WTC11 (cell line): ENCODE measurements at regions not wholly inside any gene's neighbourhood (a gene's known extent, or its start where the extent isn't known, plus 50 kb on each side); places are given as distances from the start of the nearest gene placed in this dataset.
A peak's percentile ranks its signal among the peaks of the same experiment; 100 is the strongest.

Source experiments
- ATAC-seq: fragments of 200-7000 bp; cut with Tn5 transposase; 2 replicates; pipeline ENCODE4 v1.10.0; 2021; ENCODE audit warnings: mild to moderate bottlenecking, moderate library complexity
- CTCF ChIA-PET: fragments of 300-600 bp; sonication (Branson Sonifier 250); formaldehyde crosslinking; loops from one replicate; lab custom pipeline; 2021; ENCODE audit warnings: antibody characterized with exemption; lab: Charles Lee
- POLR2A ChIA-PET: fragments of 350-600 bp; sonication (Branson Sonifier 250); formaldehyde crosslinking; loops from one replicate; lab custom pipeline; 2021; ENCODE audit warnings: antibody characterized with exemption; lab: Charles Lee
- DNase-seq: peaks from one replicate; pipeline ENCODE4 v3.0.0; 2021; ENCODE audit warnings: low spot score
- H3K27ac Mint-ChIP-seq: 2 replicates; pipeline ENCODE4 v1.8.0; 2021; ENCODE audit warnings: mixed read lengths
- H3K27me3 Mint-ChIP-seq: 2 replicates; pipeline ENCODE4 v1.8.0; 2021; ENCODE audit warnings: low read depth, mild to moderate bottlenecking, moderate library complexity, mixed read lengths
- H3K36me3 Mint-ChIP-seq: 2 replicates; pipeline ENCODE4 v1.8.0; 2021; ENCODE audit warnings: mixed read lengths
- H3K4me1 Mint-ChIP-seq: 2 replicates; pipeline ENCODE4 v1.8.0; 2022; ENCODE audit warnings: mixed read lengths
- H3K4me3 Mint-ChIP-seq: 2 replicates; pipeline ENCODE4 v1.8.0; 2021; ENCODE audit warnings: mild to moderate bottlenecking, moderate library complexity, mixed read lengths
- H3K9me3 Mint-ChIP-seq: 2 replicates; pipeline ENCODE4 v1.8.0; 2021; ENCODE audit warnings: mixed read lengths
- KAT7 ChIP-seq: sonication (generic); formaldehyde crosslinking; IDR thresholded peaks from 2 replicates; pipeline ENCODE4 v1.8.1; 2023; ENCODE audit warnings: missing genetic modification reagents, mild to moderate bottlenecking, borderline replicate concordance
- PRRX2 ChIP-seq: fragments of 250-450 bp; sonication (Bioruptor Pico); IDR thresholded peaks from 2 replicates; pipeline ENCODE4 v1.8.0; 2021; ENCODE audit warnings: mild to moderate bottlenecking
- SP1 ChIP-seq: sonication (generic); formaldehyde crosslinking; conservative IDR thresholded peaks from 2 replicates; pipeline ENCODE4 v1.8.1; 2022; ENCODE audit warnings: missing genetic modification reagents
- ZNF219 ChIP-seq: sonication (generic); formaldehyde crosslinking; IDR thresholded peaks from 2 replicates; pipeline ENCODE4 v1.8.0; 2023; ENCODE audit warnings: missing genetic modification reagents, mild to moderate bottlenecking, borderline replicate concordance
- ZNF671 ChIP-seq: fragments of 250-450 bp; sonication (Bioruptor Pico); IDR thresholded peaks from 2 replicates; pipeline ENCODE4 v1.8.0; 2021; ENCODE audit warnings: mild to moderate bottlenecking
- TF ChIP-seq, protein P1 (sequence below): sonication (generic); formaldehyde crosslinking; IDR thresholded peaks from 2 replicates; pipeline ENCODE4 v1.8.1; 2022; ENCODE audit warnings: mild to moderate bottlenecking, moderate library complexity, missing genetic modification reagents
- TF ChIP-seq, protein P2 (sequence below): sonication (generic); formaldehyde crosslinking; IDR thresholded peaks from 2 replicates; pipeline ENCODE4 v1.8.1; 2022; ENCODE audit warnings: low read depth, mild to moderate bottlenecking, moderate library complexity, missing genetic modification reagents, borderline replicate concordance
- TF ChIP-seq, protein P3 (sequence below): fragments of 250-450 bp; sonication (Bioruptor Pico); IDR thresholded peaks from 2 replicates; pipeline ENCODE4 v1.8.0; 2021; ENCODE audit warnings: mild to moderate bottlenecking
- TF ChIP-seq, protein P4 (sequence below): sonication (generic); formaldehyde crosslinking; IDR thresholded peaks from 2 replicates; pipeline ENCODE4 v1.8.1; 2023; ENCODE audit warnings: mild to moderate bottlenecking, moderate library complexity, missing genetic modification reagents
- TF ChIP-seq, protein P5 (sequence below): fragments of 250-450 bp; sonication (Bioruptor Pico); IDR thresholded peaks from 2 replicates; pipeline ENCODE4 v1.9.0; 2021; ENCODE audit warnings: mild to moderate bottlenecking, borderline replicate concordance
- TF ChIP-seq, protein P6 (sequence below): sonication (generic); formaldehyde crosslinking; IDR thresholded peaks from 2 replicates; pipeline ENCODE4 v1.8.0; 2023; ENCODE audit warnings: missing genetic modification reagents, mild to moderate bottlenecking, borderline replicate concordance
- TF ChIP-seq, protein P7 (sequence below): sonication (generic); formaldehyde crosslinking; conservative IDR thresholded peaks from 2 replicates; pipeline ENCODE4 v1.8.1; 2023; ENCODE audit warnings: mild to moderate bottlenecking, low read depth, missing genetic modification reagents, moderate library complexity

DNA sequence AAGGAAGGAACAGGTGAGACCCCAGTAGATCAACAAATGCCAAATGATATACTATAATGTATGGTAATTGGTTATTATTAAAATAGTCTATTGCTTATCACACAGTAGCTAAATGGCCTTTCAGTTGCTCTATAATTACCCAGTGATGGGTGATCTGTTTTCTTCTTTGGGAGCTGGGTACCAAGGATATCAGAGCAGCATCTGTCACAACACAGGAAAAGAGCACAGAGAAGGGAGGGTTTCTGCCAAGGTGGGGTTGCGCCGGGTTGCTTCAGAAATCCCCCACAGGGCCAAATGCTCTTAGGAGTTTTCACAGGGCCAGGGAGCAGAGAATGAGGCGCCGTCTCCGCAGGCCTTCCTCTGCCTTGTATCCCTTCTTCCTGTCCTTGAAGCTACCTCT is 469.4 kb downstream of the INSC start:
- DNase-seq, result no peak
- ChIA-PET POLR2A (interaction anchor here (0.5 kb wide), 1 partner anchor 842 kb away, joined by 3 read pairs; no protein-coding TSS in a partner anchor), CTCF (no interaction called here)
- TF ChIP-seq, protein P1, sequence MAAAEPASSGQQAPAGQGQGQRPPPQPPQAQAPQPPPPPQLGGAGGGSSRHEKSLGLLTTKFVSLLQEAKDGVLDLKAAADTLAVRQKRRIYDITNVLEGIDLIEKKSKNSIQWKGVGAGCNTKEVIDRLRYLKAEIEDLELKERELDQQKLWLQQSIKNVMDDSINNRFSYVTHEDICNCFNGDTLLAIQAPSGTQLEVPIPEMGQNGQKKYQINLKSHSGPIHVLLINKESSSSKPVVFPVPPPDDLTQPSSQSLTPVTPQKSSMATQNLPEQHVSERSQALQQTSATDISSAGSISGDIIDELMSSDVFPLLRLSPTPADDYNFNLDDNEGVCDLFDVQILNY (CRISPR knock-in tag), result no peak
- TF ChIP-seq, protein P2, sequence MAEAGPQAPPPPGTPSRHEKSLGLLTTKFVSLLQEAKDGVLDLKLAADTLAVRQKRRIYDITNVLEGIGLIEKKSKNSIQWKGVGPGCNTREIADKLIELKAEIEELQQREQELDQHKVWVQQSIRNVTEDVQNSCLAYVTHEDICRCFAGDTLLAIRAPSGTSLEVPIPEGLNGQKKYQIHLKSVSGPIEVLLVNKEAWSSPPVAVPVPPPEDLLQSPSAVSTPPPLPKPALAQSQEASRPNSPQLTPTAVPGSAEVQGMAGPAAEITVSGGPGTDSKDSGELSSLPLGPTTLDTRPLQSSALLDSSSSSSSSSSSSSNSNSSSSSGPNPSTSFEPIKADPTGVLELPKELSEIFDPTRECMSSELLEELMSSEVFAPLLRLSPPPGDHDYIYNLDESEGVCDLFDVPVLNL (CRISPR knock-in tag), result no peak
- TF ChIP-seq SP1 (CRISPR knock-in tag) (no peak), ZNF671 (CRISPR knock-in tag) (no peak), KAT7 (CRISPR knock-in tag) (no peak), PRRX2 (CRISPR knock-in tag) (no peak), ZNF219 (CRISPR knock-in tag) (no peak)
- TF ChIP-seq, protein P3, sequence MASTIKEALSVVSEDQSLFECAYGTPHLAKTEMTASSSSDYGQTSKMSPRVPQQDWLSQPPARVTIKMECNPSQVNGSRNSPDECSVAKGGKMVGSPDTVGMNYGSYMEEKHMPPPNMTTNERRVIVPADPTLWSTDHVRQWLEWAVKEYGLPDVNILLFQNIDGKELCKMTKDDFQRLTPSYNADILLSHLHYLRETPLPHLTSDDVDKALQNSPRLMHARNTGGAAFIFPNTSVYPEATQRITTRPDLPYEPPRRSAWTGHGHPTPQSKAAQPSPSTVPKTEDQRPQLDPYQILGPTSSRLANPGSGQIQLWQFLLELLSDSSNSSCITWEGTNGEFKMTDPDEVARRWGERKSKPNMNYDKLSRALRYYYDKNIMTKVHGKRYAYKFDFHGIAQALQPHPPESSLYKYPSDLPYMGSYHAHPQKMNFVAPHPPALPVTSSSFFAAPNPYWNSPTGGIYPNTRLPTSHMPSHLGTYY (CRISPR knock-in tag), result no peak
- TF ChIP-seq, protein P4, sequence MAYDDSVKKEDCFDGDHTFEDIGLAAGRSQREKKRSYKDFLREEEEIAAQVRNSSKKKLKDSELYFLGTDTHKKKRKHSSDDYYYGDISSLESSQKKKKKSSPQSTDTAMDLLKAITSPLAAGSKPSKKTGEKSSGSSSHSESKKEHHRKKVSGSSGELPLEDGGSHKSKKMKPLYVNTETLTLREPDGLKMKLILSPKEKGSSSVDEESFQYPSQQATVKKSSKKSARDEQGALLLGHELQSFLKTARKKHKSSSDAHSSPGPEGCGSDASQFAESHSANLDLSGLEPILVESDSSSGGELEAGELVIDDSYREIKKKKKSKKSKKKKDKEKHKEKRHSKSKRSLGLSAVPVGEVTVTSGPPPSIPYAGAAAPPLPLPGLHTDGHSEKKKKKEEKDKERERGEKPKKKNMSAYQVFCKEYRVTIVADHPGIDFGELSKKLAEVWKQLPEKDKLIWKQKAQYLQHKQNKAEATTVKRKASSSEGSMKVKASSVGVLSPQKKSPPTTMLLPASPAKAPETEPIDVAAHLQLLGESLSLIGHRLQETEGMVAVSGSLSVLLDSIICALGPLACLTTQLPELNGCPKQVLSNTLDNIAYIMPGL (CRISPR knock-in tag), result no peak
- TF ChIP-seq, protein P5, sequence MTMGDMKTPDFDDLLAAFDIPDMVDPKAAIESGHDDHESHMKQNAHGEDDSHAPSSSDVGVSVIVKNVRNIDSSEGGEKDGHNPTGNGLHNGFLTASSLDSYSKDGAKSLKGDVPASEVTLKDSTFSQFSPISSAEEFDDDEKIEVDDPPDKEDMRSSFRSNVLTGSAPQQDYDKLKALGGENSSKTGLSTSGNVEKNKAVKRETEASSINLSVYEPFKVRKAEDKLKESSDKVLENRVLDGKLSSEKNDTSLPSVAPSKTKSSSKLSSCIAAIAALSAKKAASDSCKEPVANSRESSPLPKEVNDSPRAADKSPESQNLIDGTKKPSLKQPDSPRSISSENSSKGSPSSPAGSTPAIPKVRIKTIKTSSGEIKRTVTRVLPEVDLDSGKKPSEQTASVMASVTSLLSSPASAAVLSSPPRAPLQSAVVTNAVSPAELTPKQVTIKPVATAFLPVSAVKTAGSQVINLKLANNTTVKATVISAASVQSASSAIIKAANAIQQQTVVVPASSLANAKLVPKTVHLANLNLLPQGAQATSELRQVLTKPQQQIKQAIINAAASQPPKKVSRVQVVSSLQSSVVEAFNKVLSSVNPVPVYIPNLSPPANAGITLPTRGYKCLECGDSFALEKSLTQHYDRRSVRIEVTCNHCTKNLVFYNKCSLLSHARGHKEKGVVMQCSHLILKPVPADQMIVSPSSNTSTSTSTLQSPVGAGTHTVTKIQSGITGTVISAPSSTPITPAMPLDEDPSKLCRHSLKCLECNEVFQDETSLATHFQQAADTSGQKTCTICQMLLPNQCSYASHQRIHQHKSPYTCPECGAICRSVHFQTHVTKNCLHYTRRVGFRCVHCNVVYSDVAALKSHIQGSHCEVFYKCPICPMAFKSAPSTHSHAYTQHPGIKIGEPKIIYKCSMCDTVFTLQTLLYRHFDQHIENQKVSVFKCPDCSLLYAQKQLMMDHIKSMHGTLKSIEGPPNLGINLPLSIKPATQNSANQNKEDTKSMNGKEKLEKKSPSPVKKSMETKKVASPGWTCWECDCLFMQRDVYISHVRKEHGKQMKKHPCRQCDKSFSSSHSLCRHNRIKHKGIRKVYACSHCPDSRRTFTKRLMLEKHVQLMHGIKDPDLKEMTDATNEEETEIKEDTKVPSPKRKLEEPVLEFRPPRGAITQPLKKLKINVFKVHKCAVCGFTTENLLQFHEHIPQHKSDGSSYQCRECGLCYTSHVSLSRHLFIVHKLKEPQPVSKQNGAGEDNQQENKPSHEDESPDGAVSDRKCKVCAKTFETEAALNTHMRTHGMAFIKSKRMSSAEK, result no peak
- TF ChIP-seq, protein P6, sequence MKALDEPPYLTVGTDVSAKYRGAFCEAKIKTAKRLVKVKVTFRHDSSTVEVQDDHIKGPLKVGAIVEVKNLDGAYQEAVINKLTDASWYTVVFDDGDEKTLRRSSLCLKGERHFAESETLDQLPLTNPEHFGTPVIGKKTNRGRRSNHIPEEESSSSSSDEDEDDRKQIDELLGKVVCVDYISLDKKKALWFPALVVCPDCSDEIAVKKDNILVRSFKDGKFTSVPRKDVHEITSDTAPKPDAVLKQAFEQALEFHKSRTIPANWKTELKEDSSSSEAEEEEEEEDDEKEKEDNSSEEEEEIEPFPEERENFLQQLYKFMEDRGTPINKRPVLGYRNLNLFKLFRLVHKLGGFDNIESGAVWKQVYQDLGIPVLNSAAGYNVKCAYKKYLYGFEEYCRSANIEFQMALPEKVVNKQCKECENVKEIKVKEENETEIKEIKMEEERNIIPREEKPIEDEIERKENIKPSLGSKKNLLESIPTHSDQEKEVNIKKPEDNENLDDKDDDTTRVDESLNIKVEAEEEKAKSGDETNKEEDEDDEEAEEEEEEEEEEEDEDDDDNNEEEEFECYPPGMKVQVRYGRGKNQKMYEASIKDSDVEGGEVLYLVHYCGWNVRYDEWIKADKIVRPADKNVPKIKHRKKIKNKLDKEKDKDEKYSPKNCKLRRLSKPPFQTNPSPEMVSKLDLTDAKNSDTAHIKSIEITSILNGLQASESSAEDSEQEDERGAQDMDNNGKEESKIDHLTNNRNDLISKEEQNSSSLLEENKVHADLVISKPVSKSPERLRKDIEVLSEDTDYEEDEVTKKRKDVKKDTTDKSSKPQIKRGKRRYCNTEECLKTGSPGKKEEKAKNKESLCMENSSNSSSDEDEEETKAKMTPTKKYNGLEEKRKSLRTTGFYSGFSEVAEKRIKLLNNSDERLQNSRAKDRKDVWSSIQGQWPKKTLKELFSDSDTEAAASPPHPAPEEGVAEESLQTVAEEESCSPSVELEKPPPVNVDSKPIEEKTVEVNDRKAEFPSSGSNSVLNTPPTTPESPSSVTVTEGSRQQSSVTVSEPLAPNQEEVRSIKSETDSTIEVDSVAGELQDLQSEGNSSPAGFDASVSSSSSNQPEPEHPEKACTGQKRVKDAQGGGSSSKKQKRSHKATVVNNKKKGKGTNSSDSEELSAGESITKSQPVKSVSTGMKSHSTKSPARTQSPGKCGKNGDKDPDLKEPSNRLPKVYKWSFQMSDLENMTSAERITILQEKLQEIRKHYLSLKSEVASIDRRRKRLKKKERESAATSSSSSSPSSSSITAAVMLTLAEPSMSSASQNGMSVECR (CRISPR knock-in tag), result no peak
- TF ChIP-seq, protein P7, sequence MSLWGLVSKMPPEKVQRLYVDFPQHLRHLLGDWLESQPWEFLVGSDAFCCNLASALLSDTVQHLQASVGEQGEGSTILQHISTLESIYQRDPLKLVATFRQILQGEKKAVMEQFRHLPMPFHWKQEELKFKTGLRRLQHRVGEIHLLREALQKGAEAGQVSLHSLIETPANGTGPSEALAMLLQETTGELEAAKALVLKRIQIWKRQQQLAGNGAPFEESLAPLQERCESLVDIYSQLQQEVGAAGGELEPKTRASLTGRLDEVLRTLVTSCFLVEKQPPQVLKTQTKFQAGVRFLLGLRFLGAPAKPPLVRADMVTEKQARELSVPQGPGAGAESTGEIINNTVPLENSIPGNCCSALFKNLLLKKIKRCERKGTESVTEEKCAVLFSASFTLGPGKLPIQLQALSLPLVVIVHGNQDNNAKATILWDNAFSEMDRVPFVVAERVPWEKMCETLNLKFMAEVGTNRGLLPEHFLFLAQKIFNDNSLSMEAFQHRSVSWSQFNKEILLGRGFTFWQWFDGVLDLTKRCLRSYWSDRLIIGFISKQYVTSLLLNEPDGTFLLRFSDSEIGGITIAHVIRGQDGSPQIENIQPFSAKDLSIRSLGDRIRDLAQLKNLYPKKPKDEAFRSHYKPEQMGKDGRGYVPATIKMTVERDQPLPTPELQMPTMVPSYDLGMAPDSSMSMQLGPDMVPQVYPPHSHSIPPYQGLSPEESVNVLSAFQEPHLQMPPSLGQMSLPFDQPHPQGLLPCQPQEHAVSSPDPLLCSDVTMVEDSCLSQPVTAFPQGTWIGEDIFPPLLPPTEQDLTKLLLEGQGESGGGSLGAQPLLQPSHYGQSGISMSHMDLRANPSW (CRISPR knock-in tag), result no peak
- ATAC-seq, result no peak
- no peak overlapping the region for H3K4me3 Mint-ChIP-seq
- H3K9me3 Mint-ChIP-seq, result no peaks in the 10 kb centered on the region
- no peaks in the 10 kb centered on the region for H3K27me3 Mint-ChIP-seq
- no peaks in the 10 kb centered on the region for H3K36me3 Mint-ChIP-seq
- peaks cover 13% of the 10 kb centered on the region for H3K4me1 Mint-ChIP-seq
- peak overlapping the region; percentile 17; the same call in 1 of the 2 replicates for H3K27ac Mint-ChIP-seq
